H1 (cell line): ENCODE measurements at regions not wholly inside any gene's neighbourhood (a gene's known extent, or its start where the extent isn't known, plus 50 kb on each side); places are given as distances from the start of the nearest gene placed in this dataset.

Experiments
- BRCA1 ChIP-seq: IDR thresholded peaks from 2 replicates; pipeline ENCODE4 v1.6.1; 2012; ENCODE audit warnings: low read depth, low read length, improper control_type of control experiment
- CBX5 ChIP-seq: fragments of 300-800, 300-1000 bp; sonication (generic); IDR thresholded peaks from 2 replicates; pipeline ENCODE4 v1.7.1; 2016; ENCODE audit warnings: antibody characterized with exemption, low read length, low read depth
- EP300 ChIP-seq, 2 experiments: IDR thresholded peaks; 1 replicate in 1 of 2; 2 replicates in 1 of 2; pipeline ENCODE4 v1.6.1; 2011 to 2012; ENCODE audit warnings: low read depth in 2 of 2, low read length in 2 of 2, mild to moderate bottlenecking in 2 of 2, borderline replicate concordance in 1 of 2, inconsistent platforms in 1 of 2, moderate library complexity in 1 of 2
- EZH2 ChIP-seq: fragments of 200-600 bp; sonication (generic); IDR thresholded peaks from 2 replicates; pipeline ENCODE4 v1.7.1; 2012; ENCODE audit warnings: low read depth, mild to moderate bottlenecking, moderate library complexity, low read length, inconsistent platforms; ENCODE audit not compliant: severe bottlenecking
- GABPA ChIP-seq: IDR thresholded peaks from 2 replicates; pipeline ENCODE4 v1.6.1; 2011; ENCODE audit warnings: mild to moderate bottlenecking, low read length, moderate library complexity, borderline replicate concordance; ENCODE audit not compliant: insufficient read depth
- HDAC6 ChIP-seq: IDR thresholded peaks from one replicate; pipeline ENCODE4 v1.7.1; 2012; ENCODE audit warnings: low read depth, mild to moderate bottlenecking, inconsistent platforms, low read length, moderate library complexity
- JUND ChIP-seq: IDR thresholded peaks from 2 replicates; pipeline ENCODE4 v1.6.1; 2011; ENCODE audit warnings: mild to moderate bottlenecking, improper control_type of control experiment, low read length
- POLR2A ChIP-seq, 2 experiments: IDR thresholded peaks; 1 replicate in 1 of 2; 2 replicates in 1 of 2; pipeline ENCODE4 v1.6.1; 2011; ENCODE audit warnings: low read depth in 2 of 2, low read length in 2 of 2, mild to moderate bottlenecking in 2 of 2; ENCODE audit errors: control extremely low read depth in 1 of 2
- RNF2 ChIP-seq: fragments of 200-900, 300-1000 bp; sonication (generic); IDR thresholded peaks from 2 replicates; pipeline ENCODE4 v1.7.1; 2016; ENCODE audit warnings: borderline replicate concordance, low read depth, mild to moderate bottlenecking, antibody characterized with exemption, low read length; ENCODE audit not compliant: poor library complexity, severe bottlenecking; ENCODE audit errors: missing control alignments
- SIRT6 ChIP-seq: IDR thresholded peaks from one replicate; pipeline ENCODE4 v1.7.1; 2012; ENCODE audit warnings: low read length, inconsistent platforms
- TAF1 ChIP-seq: IDR thresholded peaks from 2 replicates; pipeline ENCODE4 v1.6.1; 2011; ENCODE audit warnings: mild to moderate bottlenecking, low read depth, low read length
- TF ChIP-seq, protein P1 (sequence below), 3 experiments: IDR thresholded peaks; 1 replicate in 2 of 3; 2 replicates in 1 of 3; pipeline versions ENCODE4 v1.5.1 to v1.6.1; 2011; ENCODE audit warnings: low read length in 3 of 3, mild to moderate bottlenecking in 3 of 3, inconsistent platforms in 2 of 3, low read depth in 1 of 3, moderate library complexity in 1 of 3; ENCODE audit not compliant: insufficient read depth in 1 of 3; ENCODE audit errors: control extremely low read depth in 1 of 3
- TF ChIP-seq, protein P2 (sequence below): IDR thresholded peaks from 2 replicates; pipeline ENCODE4 v1.6.1; 2011; ENCODE audit warnings: low read length, improper control_type of control experiment
- TF ChIP-seq, protein P3 (sequence below): IDR thresholded peaks from 2 replicates; pipeline ENCODE4 v1.6.1; 2012; ENCODE audit warnings: low read length, inconsistent platforms

DNA sequence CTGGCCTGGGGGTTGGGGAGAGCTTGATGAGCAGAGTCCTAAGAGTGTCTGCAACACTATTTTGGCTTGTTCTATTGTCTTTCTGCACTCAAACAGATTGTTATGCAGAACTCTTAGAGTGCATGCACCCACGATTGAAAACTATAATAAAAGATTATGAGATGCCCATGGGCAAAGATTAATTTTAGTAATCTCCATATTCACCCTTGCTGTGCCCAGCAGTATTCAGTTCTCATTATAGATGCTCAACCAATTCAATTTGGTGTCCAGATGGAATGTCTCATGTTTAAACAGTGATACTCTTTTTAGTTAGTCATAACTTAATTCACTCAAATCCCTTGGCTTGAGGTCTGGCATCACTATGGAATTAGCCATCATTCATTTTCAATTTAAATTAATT, 952.5 kb downstream of the CDH8 start:
- TF ChIP-seq, protein P1, sequence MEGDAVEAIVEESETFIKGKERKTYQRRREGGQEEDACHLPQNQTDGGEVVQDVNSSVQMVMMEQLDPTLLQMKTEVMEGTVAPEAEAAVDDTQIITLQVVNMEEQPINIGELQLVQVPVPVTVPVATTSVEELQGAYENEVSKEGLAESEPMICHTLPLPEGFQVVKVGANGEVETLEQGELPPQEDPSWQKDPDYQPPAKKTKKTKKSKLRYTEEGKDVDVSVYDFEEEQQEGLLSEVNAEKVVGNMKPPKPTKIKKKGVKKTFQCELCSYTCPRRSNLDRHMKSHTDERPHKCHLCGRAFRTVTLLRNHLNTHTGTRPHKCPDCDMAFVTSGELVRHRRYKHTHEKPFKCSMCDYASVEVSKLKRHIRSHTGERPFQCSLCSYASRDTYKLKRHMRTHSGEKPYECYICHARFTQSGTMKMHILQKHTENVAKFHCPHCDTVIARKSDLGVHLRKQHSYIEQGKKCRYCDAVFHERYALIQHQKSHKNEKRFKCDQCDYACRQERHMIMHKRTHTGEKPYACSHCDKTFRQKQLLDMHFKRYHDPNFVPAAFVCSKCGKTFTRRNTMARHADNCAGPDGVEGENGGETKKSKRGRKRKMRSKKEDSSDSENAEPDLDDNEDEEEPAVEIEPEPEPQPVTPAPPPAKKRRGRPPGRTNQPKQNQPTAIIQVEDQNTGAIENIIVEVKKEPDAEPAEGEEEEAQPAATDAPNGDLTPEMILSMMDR (IDR thresholded peaks at IDR 0.05; ENCODE audit: control extremely low read depth in 1 of 3, insufficient read depth in 1 of 3, low read depth in 1 of 3, low read length in 3 of 3): no peak
- TF ChIP-seq POLR2A (IDR thresholded peaks at IDR 0.05; ENCODE audit: control extremely low read depth in 1 of 2, low read depth in 2 of 2, low read length in 2 of 2) (no peak), CBX5 (no peak), SIRT6 (no peak), GABPA (no peak), EZH2 (no peak), BRCA1 (no peak), JUND (no peak), EP300 (IDR thresholded peaks at IDR 0.05; ENCODE audit: borderline replicate concordance in 1 of 2, low read depth in 2 of 2, low read length in 2 of 2) (no peak), TAF1 (no peak), HDAC6 (no peak), RNF2 (no peak)
- TF ChIP-seq, protein P2, sequence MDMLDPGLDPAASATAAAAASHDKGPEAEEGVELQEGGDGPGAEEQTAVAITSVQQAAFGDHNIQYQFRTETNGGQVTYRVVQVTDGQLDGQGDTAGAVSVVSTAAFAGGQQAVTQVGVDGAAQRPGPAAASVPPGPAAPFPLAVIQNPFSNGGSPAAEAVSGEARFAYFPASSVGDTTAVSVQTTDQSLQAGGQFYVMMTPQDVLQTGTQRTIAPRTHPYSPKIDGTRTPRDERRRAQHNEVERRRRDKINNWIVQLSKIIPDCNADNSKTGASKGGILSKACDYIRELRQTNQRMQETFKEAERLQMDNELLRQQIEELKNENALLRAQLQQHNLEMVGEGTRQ: no peak
- TF ChIP-seq, protein P3, sequence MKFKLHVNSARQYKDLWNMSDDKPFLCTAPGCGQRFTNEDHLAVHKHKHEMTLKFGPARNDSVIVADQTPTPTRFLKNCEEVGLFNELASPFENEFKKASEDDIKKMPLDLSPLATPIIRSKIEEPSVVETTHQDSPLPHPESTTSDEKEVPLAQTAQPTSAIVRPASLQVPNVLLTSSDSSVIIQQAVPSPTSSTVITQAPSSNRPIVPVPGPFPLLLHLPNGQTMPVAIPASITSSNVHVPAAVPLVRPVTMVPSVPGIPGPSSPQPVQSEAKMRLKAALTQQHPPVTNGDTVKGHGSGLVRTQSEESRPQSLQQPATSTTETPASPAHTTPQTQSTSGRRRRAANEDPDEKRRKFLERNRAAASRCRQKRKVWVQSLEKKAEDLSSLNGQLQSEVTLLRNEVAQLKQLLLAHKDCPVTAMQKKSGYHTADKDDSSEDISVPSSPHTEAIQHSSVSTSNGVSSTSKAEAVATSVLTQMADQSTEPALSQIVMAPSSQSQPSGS: no peak
